ENCODE measurements at regions not wholly inside any gene's neighbourhood (a gene's known extent, or its start where the extent isn't known, plus 50 kb on each side); places are given as distances from the start of the nearest gene placed in this dataset.

GRCh38 chr5:162282191-162282590, 214.6 kb downstream of the GABRG2 start:
- TF ChIP-seq CTCF (IDR thresholded peaks at IDR 0.05) (no peak), GABPA (IDR thresholded peaks at IDR 0.05; ENCODE audit: low read depth) (no peak), POLR2AphosphoS5 (IDR thresholded peaks at IDR 0.05; ENCODE audit: low read depth, low read length) (no peak), REST (IDR thresholded peaks at IDR 0.05; ENCODE audit: low read depth, low read length) (no peak), EP300 (IDR thresholded peaks at IDR 0.05; ENCODE audit: borderline replicate concordance in 1 of 2, low read depth in 1 of 2, low read length in 1 of 2) (no peak), TEAD4 (IDR thresholded peaks at IDR 0.05; ENCODE audit: borderline replicate concordance, insufficient read depth) (no peak), SMC3 (IDR thresholded peaks at IDR 0.05; ENCODE audit: low read depth, low read length) (no peak), USF2 (IDR thresholded peaks at IDR 0.05; ENCODE audit: borderline replicate concordance, low read depth, low read length) (no peak), TCF12 (IDR thresholded peaks at IDR 0.05) (no peak), EZH2phosphoT487 (IDR thresholded peaks at IDR 0.05; ENCODE audit: borderline replicate concordance, low read depth) (no peak), SIN3A (IDR thresholded peaks at IDR 0.05; ENCODE audit: borderline replicate concordance, low read depth, low read length) (no peak), RFX5 (IDR thresholded peaks at IDR 0.05; ENCODE audit: low read length) (no peak), FOXM1 (IDR thresholded peaks at IDR 0.05; ENCODE audit: low read depth) (no peak)

All from SK-N-SH (cell line).